NCI-H2081 treated with DMSO at 0.1 percent for 48 hours (cell line): ENCODE measurements at regions not wholly inside any gene's neighbourhood (a gene's known extent, or its start where the extent isn't known, plus 50 kb on each side); places are given as distances from the start of the nearest gene placed in this dataset.
"Not testable (repeated sequence)": the region's sequence is repeated elsewhere in the genome, so short reads cannot be mapped to it uniquely, and the experiment has no call there.

Experiments used
- DNase-seq: peaks from one replicate; lab custom pipeline; 2025; lab: John Stamatoyannopoulos, UW

DNA sequence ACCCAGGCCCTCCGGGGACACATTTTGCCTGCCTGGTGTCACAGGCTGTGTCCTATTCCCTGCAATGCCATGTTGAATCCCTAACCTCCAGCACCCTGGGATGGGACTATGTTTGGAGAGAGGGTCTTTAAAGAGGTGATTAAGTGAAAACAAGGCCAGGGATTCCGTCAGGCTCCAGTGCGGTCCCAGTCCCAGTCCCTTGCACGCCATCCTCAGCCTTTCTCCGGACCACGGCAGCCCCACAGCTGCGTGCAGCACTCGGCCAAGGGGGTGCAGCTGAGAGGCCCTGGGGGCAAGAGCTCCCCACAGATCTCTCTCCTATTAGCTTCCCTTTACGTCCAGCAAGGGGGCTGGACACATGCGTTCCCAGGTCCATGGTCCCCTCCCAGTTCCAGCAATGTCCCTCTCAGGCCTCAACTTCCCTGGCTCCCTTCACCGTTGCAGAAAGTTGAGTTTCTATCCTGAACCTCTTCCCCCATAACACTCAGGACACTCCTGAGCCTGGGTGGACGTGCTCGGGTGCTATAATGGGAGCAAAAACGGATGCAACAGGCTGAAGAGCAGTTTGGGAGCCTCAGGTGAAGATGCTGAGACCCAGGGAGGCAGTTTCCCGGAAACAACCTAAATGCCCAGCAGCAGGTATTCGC is 1422.7 kb downstream of the BRD1 start:
- DNase-seq, result no peak

DNA sequence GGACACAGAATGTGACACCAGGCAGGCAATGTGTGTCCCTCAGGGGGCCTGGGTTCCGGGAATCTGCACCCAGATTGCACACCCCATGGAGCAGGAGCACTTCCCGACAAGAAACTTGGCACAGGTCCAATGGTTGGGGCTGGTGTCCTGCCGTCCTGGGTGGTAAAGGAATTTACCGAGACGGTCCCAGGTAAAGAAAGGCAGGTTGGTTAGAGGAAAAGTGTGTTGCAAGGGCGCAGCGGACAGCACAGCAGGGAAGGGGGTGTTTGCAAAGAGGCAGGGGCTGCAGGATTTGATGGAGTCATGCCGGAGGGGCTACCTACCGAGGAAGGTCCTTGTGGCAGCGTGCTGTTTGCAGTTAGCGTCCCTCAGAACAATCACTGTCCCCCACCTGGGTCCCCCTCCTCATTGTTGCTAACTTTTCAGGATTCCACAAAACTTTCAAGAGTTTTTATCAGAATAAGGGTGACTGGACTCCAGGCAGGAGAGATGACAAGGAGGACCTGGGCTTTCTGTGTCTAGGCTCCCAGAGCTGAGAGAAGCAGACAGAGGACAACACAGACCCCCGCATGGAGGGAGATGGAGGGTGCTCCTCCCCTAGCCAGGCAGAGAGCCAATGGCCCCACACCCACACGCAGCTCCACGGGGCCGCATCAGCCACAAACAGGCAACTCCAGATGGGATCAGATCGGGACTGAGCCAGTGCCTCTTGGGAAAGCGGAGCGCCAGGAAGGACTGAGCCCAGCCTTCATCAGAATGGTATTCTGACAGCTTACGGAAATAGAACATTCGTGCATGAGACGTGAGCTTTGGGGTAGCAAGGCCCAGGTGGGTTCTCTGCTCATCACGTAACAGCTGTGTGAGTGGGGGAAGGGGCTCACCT is 1423.9 kb downstream of the BRD1 start:
- DNase-seq, result no peak

DNA sequence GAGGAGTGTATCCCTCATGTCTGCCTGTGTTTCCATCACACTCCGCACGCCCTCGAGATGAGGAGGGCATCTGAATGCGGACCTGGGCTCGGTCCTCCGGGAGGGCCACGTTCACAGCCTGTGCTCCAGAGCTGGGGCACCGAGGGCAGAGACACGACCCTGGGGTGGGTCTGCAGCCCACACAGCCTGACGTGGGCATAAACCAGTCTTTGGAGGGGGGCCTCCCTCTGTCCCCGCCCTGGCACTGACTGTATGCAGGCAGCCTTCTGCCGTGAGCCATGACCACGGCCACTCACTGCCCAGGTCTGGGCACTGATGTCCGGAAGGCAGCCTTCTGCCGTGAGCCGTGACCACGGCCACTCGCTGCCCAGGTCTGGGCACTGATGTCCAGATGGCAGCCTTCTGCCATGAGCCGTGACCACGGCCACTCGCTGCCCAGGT is 1425.1 kb downstream of the BRD1 start:
- DNase-seq, result no peak

DNA sequence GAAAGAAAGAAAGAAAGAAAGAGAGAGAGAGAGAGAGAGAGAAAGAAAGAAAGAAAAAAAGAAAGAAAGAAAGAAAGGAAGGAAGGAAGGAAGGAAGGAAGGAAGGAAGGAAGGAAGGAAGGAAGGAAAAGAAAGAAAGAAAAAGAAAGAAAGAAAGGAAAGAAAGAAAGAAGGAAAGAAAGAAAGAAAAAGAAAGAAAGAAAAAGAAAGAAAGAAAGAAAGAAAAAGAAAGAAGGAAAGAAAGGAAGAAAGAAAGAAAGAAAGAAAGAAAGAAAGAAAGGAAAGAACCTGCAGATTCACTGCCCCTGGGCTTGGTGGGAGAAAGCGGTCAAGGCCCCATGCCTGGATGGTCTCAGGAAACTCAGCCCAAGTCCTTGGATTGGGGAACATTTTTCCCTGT is 1426.2 kb downstream of the BRD1 start:
- DNase-seq, result not testable (repeated sequence)

DNA sequence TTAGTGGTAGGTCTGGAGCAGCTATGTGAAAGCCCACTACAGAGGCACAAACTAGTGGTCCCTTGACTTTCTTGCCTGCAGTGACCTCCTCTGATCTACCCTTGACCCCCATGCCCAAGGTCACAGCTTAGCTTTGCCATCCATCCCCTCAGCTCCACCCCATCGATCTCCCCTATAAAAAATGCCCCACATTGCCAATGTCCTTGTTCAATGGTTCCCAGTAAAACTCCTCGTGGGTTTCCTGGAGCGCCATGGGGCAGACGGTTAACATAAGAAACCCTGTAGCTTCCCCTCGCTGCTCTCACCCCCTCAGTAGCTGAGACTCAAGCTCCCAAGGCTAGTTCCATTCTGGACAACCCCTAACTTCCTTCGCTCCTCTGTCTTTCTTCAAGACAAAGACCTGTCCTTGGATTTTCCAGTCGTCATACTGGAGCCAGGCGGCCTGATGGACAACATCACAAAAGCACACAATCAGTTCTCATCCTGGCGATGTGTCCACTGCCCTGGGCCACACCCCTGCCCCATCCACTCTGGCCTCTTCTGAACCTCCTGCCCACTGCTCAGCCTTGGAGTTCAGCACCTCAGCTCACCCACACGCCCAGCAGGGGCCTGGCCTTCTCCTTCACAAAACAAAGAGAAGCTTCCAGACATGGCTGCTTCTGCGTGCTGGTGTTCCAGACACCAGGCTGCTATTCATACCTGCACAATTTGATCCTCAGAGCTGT is 1429.3 kb downstream of the BRD1 start:
- no peak for DNase-seq

DNA sequence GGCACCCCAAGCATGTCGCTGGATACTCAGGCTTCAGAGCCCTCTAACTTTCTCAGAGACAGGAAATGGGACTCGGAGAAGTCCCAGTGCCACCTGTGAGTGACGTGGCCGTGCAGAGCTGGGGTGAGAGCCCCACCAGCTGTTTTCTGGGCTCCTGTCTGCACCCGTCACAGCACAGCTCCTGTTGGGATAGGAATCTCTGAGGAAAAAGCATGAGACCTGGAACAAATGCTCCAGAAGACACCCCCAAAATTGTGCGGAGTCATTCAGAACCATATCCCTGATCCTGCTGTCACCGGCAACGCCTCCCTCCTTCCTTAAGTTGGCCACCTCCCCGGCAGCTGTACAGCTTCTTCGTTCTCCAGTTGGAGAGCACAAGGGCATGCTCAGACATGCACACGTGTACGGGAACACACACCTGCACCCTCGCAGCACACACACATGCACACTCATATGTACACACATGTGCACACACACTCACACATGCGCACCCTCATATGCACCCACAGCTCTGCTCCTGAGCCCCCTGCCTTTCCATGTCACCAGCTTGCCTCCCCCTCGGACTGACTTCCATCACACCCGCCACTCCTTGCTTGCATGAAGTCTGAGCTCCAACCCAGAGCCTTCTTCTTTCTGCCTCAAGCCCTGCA is 1430.0 kb downstream of the BRD1 start:
- DNase-seq, result no peak

DNA sequence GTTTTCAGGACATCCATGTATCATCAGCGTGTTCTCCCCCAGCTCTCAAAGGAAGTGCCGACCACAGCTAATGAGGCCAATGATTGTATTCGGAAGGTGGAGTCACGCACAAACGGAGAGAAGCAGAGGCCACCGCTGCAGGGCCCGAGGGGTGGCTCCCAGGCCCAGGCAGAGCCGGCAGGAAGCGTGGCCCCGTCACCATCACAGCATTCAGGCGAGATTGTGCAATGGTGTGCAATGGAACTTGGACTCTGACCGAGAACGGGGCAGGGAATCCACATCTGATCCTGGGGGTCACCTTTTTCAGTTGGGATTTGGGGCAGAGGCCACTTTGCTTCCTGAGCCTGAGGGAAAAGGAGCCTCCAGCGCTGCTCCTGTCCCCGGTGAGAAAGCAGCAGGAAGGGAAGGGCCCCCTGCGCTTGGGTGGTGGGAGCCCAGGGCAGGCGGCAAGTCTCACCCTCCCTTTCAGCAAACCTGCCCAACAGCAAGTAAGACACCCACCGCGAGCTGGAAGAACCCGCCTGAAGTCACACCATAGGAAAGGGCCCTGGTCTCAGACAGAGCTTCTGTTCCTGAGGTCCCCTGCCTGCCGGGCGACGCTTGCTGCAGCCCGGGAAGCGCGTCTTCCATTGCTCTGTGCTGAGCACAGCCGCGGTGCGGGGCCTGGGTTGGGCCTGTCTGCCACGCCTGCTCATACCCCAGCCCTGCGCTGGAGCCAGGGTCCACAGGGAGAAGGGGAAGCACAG is 1430.7 kb downstream of the BRD1 start:
- no peak for DNase-seq

DNA sequence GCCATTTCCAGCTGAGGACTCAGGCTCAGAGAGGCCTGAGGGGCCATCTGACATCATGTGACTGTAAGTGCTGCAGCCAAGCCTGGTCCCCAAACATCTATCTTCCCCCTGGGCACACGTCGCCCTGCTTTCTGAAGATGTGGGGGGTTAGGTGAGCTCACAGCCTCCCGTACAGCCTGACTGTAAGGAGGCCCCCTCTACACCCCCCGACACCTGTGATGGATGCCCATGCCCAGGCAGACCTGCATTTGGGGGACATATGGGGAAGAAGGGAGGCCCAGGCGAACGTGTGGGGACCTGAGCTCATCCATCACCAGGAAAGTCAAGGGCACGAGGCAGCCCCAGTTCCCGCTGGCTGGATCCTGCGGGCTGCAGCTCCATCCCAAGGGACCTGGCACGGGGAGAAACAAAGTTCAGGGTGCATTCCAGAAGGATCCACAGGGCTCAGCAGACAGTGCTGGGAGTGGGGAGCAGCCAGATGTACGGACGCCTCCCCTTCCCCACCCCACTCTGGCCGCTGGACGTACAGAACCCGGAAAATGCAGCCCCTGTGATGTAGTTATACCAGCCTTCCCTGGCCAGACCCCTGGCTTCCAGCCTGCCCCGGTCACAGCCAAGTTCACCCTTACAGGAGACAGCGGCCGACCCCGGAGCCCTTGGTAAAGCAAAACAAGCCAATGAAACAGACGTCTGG is 1431.4 kb downstream of the BRD1 start:
- no peak for DNase-seq

DNA sequence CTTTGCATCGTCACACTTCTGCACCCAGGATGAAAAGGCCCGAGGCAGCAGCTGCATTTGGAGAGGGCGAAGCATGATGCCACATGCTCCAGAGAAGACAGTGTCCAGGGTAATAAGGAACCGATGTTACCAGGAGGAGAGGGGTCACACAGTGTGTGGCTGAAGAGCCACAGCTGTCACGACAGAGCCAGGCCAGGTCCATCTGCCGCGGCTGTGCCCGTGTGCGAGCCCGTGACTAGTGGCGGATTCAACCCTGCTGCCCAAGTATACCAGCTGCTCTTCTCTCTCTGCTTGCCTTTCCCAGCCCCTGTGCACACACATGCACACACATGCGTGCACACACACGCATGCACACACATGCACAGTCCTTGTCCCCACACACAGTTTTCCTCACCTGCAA is 1432.5 kb downstream of the BRD1 start:
- DNase-seq, result no peak

DNA sequence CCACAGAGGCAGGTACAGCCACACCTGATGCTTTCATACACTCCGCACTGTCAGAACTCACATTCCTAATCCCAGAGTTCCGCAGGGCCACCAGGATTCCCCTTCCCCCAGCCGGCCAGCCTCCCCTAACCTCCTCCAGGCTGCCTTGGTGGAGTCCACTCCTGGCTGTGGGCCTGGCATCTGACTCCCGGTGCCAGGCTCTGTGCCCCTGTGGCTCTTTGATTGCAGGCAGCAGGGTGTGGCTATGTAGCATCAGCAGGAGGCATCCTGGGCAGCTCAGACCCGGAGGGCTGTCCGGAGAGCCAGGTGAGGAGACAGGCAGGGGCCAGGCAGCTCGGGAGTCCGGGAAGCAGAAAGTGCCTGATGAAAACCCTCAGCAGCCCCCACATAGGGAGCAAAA is 1432.9 kb downstream of the BRD1 start:
- DNase-seq, result no peak

DNA sequence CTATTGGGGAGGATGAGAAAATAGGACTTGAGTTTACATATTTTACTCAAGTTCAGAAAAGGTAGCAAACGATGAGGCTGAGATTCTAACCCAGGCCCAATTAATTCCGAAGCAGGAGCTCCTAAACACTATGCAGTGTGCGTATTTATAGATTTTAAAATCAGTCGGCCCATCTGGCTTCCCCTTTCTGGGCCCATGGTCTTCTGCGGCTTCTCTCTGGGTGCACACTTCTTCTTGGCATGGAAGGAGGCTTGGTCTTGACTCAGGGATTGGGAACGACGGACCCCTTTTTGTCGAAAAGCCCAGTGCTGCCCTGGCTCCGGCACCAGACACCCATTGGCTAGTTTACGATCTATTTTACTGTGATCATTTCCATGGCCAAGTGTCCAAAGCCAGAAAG is 1433.8 kb downstream of the BRD1 start:
- DNase-seq, result no peak

DNA sequence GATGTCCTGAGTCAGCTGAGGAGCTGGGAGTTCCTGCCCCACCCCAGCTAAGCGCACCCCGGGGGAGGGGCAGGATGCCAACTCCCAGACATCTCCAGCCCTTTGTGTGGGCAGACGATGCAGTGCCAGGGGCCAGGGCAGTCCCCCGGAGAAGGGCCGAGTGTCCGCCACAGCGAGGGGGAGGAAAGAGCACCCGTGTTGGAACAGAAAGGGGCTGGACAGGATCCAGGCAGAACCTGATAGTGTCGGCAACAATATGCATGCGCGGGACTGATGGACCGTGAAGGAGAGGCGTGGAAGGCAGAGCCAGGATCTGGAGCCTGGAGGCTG is 1434.7 kb downstream of the BRD1 start:
- no peak for DNase-seq

DNA sequence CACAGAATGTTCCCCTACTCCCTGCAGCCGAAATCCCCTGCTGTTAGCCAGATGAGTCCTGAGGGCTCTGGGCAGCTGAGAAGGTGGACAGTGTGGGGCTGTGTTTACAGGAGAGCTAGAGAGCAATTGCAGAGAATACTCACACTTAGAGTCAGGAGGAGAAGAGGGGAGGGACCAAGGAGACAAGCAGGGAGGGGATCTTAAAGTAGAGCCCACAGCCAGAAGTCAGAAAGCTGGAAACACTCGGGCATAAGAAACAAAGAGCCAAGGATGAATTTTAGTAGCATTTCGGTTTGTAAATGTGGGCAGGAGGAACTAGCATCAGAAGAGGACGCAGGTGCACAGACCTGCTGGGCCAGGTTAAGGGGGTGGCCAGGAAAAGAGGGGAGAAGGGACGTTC is 1435.9 kb downstream of the BRD1 start:
- no peak for DNase-seq

DNA sequence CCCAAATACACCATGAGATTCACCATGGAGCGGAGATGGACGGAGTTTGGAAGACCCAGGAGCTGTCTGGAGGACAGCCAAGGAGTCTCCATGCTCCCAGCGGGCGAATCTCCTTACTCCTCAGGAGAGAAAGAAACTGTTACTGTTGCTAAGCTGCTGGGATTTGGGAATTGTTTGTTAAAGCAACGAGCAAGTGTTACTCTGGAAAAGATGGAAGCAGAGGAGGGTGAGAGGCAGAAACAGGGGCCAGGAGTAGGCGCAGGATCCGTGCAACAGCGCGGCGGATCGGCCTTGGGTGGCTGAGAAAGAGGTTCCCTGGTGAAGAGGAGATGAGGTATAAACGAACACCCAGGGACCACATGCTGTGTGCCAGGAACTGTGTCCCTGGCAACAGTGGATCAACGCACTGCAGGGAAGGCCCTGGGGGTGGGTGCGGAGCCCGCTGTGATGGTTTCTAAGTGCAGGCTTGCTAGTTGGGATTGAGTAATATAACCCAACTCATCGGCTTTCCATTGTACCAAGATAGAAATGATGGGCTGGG is 1436.4 kb downstream of the BRD1 start:
- no peak for DNase-seq

DNA sequence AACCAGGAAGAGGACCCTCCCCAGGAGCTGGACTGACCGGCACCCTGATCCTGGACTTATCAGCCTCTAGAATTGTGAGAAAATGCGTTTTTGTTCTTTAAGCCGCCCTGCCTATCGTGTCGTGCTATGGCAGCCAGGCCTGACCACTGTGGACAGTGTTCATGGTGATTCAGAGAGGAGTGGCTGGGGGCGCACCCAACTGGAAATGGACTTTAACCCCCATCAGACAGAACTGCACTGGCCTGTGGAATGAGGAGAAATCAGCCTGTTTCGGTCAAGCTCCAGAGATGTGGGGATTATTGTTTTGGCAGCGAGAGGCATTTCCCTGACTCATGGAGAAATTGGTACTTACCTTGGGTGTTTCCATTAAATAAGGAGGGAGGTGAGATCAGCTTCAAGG is 1437.8 kb downstream of the BRD1 start:
- DNase-seq, result no peak

DNA sequence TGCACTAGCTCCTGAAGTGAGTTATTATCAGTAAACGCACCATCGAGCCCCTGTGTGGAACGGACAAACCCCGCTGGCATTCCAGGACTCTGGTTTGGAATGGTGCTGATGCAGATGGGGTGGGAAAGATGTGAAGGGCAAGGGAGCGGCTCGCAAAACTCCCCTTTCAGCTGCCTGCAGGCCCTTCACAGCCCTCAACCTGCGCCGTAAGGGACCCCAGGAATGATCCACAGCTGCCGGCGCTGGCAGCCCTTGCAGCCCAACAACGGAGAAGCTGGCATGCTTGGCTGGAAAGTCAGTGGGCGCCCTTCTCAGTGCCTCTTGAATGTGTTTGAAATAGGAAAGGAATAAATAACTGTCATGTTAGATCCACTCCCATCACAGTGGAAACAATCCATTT is 1445.5 kb downstream of the BRD1 start:
- DNase-seq, result no peak

DNA sequence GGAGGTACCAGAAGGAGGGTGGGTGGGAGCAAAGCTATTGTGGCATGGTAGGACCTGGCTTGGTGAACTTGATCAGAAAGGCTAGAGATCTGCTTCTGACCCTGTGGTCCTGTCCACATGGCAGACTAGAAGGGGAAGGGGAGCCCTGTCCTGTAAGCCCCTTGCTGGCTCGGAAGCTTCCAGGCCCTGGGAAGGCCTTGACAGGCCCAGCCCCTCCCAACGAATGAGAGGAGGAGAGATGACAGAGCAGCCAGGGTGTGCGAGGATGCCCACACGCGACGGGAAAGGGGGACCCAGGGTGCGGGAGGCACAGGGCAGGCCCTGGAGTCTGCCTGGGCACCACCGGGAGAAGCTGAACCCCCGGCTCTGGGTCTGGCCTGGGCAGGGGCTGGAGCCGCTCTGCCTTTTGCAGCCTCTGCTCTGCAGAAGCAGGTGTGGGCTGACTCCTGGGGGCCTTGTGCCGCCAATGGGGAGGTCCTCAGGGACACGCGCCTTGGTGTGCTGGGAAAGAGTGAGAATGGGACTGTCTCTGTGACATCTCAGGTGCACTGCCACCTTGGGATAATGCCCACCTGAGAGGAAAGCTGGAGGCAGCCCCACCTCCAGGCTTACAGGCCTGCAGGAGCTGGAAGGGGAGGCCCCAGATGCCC is 1447.5 kb downstream of the BRD1 start:
- DNase-seq, result no peak

DNA sequence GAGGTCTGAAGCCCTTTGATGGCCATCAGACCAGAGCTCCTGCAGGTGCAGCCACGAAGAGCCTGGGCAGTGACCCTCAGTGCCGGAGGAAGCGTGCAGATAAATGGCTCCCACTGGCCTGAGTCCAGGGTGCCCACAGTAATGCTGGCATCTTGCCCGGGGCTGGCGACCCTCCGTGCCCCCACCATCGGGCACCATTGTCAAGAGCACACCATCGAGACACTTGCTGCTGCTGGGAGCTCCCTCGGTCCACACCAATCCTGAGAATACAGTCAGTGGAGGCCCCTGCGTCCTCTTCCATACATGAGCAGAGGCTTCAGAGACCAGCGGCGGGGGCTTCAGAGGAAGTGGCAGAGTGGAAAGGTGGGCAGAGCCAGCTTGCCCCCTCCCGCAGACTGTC is 1448.3 kb downstream of the BRD1 start:
- no peak for DNase-seq

DNA sequence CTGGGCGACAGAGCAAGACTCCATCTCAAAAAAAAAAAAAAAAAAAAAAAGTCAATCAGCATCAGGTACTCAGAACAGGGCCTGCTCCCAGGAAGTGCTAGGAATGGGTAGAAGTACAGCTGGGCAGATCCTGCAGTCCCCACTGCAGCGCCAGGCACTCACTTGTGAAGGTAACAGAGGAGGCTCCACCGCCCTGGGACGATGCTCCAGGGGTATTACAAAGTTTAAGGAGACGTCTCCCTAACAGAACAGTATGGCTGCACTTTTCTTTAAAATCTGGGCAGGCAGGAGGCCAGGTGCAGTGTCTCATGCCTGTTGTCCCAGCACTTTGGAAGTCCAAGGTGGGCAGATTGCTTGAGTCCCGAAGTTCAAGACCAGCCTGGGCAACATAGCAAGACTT is 1449.0 kb downstream of the BRD1 start:
- DNase-seq, result no peak

DNA sequence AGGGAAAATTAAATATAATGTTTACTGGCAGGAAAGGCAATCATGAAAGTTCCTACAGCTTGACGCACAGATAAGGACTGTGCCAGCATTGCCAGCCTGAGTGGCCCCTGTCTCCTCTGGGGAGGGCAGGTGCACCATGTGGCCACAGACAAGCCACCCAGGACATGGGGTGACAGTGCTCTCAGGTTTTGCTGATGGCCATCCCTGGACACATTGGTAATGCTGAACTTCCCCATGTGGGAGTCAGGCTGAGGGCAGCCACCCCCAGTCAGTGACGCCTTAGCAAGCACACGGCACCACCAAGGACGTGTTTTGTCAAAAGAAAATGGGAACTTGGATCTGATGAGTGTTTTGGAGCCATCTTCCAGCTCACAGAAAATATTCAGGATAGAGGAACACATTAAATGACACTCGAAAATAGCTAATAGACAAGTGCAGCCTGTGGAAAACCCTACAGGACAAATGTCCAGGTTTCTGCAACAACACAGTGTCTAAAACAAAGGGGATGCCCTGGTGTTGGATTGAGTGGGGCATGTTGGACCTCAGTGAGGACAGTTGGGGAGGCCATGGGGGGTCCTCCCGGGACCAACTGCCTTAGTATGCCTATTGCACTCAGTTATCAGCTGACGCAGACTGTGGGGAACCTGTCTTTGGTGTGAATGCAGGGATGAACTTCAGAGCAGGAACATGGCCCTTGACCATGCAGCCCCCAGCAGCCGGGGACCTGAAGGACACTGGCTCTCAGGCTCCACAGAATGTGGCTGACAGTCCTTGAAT is 1450.5 kb downstream of the BRD1 start:
- no peak for DNase-seq
